ENCODE measurements at regions not wholly inside any gene's neighbourhood (a gene's known extent, or its start where the extent isn't known, plus 50 kb on each side); places are given as distances from the start of the nearest gene placed in this dataset.

DNA sequence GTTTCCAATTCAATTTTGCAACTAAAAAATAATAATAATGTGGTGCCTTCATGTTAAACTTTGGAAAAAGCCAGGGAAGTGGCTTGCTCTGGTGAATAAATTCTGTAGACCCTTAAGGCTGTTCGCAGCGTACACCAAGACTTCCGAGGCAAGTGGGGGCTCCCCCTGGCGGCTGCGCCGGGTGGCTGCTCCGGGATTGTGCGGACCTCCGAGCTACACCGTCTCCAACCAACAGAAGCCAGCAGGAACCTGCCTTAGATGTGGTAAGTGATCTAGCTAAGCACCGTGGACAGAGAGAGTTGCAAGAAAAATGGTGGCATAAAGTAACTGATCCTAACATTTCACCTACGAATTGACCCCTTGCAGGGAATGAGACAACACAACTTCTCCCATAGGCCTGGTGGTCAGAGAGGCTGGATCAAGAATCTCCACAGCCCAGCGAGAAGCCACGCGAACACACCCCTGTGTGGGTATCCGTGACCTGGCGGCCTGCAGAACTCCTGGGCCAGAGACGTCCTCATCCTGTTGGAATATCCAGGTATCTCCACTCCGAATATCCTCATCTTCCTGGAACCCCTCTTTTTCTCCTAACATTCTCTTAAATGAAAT lies 69.6 kb downstream of the TBXT start:
- peaks cover 8% of the 10 kb centered on the region for H3K9me3 ChIP-seq (ENCODE audit: control insufficient read depth, insufficient read depth, low read length)
- dilution Hi-C loops (cut with HindIII; ENCODE audit: low sequenced_read_pairs, unreplicated experiment), result loop anchor here (25.0 kb wide), 1 partner anchor 211 kb away; no protein-coding TSS in a partner anchor
- peak overlapping the region; percentile 35 for H3K4me3 ChIP-seq (ENCODE audit: insufficient read depth, low read depth, low read length)
- H2BK20ac ChIP-seq (ENCODE audit: low read depth, low read length), result no peak overlapping the region
- H3K23ac ChIP-seq (ENCODE audit: low read depth, low read length), result no peak overlapping the region
- ChIA-PET POLR2A (ENCODE audit: unreplicated experiment) (interaction anchor here (0.5 kb wide), 1 partner anchor 10 kb away, joined by 3 read pairs; no protein-coding TSS in a partner anchor), CTCF (interaction anchor here (0.6 to 3.7 kb wide), 14 partner anchors 8 to 222 kb away, joined by 3 to 35 read pairs (median 4); no protein-coding TSS in a partner anchor)
- H3K27ac ChIP-seq (ENCODE audit: insufficient read depth, low read length), result peak overlapping the region; percentile 21; the same call in 1 of the 2 replicates
- H3K14ac ChIP-seq (replicated peaks; ENCODE audit: low read depth, low read length), result no peak overlapping the region
- no peak overlapping the region for H4K91ac ChIP-seq (ENCODE audit: insufficient read depth, low read depth, low read length)
- intact Hi-C loops (cut with micrococcal nuclease), result loop anchor here (1.0 to 2.0 kb wide), 5 partner anchors 19 to 213 kb away; no protein-coding TSS in a partner anchor
- WGBS, 2 experiments (ENCODE audit: extremely low coverage in 2 of 2, insufficient read length in 1 of 2), result 87% methylated on average over 6 of the region's 19 CpGs; no CpG with 5 or more reads in 1 of the 2 experiments
- no TSS peak for BruUV-seq (replicated peaks)
- peak overlapping the region; percentile 53 for H3K4me2 ChIP-seq (ENCODE audit: low read depth, low read length)
- no peak overlapping the region for H2AK5ac ChIP-seq (ENCODE audit: low read depth, low read length)
- H3K18ac ChIP-seq (ENCODE audit: low read depth, low read length), result no peak overlapping the region
- peaks cover 5% of the 10 kb centered on the region for H3K27me3 ChIP-seq (ENCODE audit: control insufficient read depth, insufficient read depth, low read length)
- no peaks in the 10 kb centered on the region for H3K36me3 ChIP-seq (ENCODE audit: control insufficient read depth, insufficient read depth, low read length)
- peaks cover 2% of the 10 kb centered on the region; the same call in 1 of the 2 replicates for H3K4me1 ChIP-seq (ENCODE audit: control insufficient read depth, insufficient read depth, low read length)
- no peaks in the 10 kb centered on the region for H3K9me1 ChIP-seq (ENCODE audit: insufficient read depth, low read length)
- no peaks in the 10 kb centered on the region for H4K20me1 ChIP-seq (ENCODE audit: insufficient read depth, low read length)
- no peak overlapping the region for H2BK15ac ChIP-seq (ENCODE audit: low read depth, low read length)
- in situ Hi-C loops (cut with MboI; ENCODE audit: low sequenced_read_pairs), result loop anchor here (5.0 kb wide), 2 partner anchors 111 to 201 kb away; no protein-coding TSS in a partner anchor
- no peak overlapping the region for H3K4ac ChIP-seq (ENCODE audit: low read depth, low read length)
- no peak overlapping the region for H4K8ac ChIP-seq (ENCODE audit: low read depth in 2 of 2, low read length in 2 of 2)
- H2AK9ac ChIP-seq (replicated peaks; ENCODE audit: low read depth, low read length, poor library complexity), result no peak overlapping the region
- peak overlapping the region; percentile 16 for H2AFZ ChIP-seq (replicated peaks; ENCODE audit: low read length, poor library complexity)
- H2BK120ac ChIP-seq (ENCODE audit: low read depth, low read length), result no peak overlapping the region
- no peak overlapping the region for H2BK5ac ChIP-seq (ENCODE audit: low read depth, low read length, poor library complexity, severe bottlenecking)
- ATAC-seq (ENCODE audit: low read depth) (peak; percentile 99), DNase-seq (peak; percentile 82)
- H3K9ac ChIP-seq (ENCODE audit: low read depth, low read length), result peak overlapping the region; percentile 31; the same call in 1 of the 2 replicates
- no peaks in the 10 kb centered on the region for H3K79me1 ChIP-seq (ENCODE audit: low read depth in 1 of 2, low read length in 2 of 2)
- no peak overlapping the region for H4K5ac ChIP-seq (ENCODE audit: low read depth, low read length)
- no peak overlapping the region for H3K56ac ChIP-seq (ENCODE audit: extremely low read depth, insufficient read depth, low read length)
- TF ChIP-seq RAD21 (IDR thresholded peaks at IDR 0.05; ENCODE audit: low read length) (peak; percentile 95), MAZ (IDR thresholded peaks at IDR 0.05; ENCODE audit: borderline replicate concordance, low read depth, low read length) (no peak), CEBPB (IDR thresholded peaks at IDR 0.05; ENCODE audit: low read depth, low read length) (no peak), RCOR1 (IDR thresholded peaks at IDR 0.05; ENCODE audit: insufficient replicate concordance, low read length) (no peak), CHD1 (IDR thresholded peaks at IDR 0.05; ENCODE audit: low read depth, low read length) (0 out of 2 replicates have a peak, but pooled peaks have one; percentile 42), MXI1 (IDR thresholded peaks at IDR 0.05; ENCODE audit: borderline replicate concordance, low read depth, low read length) (no peak), BHLHE40 (IDR thresholded peaks at IDR 0.05; ENCODE audit: low read depth, low read length) (no peak), NFE2L2 (IDR thresholded peaks at IDR 0.05; ENCODE audit: low read depth, low read length) (no peak), MAFK (IDR thresholded peaks at IDR 0.05; ENCODE audit: low read depth, low read length) (no peak), POLR2A (IDR thresholded peaks at IDR 0.05; ENCODE audit: low read depth, low read length) (no peak), RFX5 (IDR thresholded peaks at IDR 0.05; ENCODE audit: low read depth, low read length) (no peak), FOS (IDR thresholded peaks at IDR 0.05; ENCODE audit: low read depth, low read length) (no peak)
- TF ChIP-seq, protein P1, sequence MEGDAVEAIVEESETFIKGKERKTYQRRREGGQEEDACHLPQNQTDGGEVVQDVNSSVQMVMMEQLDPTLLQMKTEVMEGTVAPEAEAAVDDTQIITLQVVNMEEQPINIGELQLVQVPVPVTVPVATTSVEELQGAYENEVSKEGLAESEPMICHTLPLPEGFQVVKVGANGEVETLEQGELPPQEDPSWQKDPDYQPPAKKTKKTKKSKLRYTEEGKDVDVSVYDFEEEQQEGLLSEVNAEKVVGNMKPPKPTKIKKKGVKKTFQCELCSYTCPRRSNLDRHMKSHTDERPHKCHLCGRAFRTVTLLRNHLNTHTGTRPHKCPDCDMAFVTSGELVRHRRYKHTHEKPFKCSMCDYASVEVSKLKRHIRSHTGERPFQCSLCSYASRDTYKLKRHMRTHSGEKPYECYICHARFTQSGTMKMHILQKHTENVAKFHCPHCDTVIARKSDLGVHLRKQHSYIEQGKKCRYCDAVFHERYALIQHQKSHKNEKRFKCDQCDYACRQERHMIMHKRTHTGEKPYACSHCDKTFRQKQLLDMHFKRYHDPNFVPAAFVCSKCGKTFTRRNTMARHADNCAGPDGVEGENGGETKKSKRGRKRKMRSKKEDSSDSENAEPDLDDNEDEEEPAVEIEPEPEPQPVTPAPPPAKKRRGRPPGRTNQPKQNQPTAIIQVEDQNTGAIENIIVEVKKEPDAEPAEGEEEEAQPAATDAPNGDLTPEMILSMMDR (conservative IDR thresholded peaks at IDR 0.05; ENCODE audit: low read depth, low read length), result peak; percentile 95
- TF ChIP-seq, protein P2, sequence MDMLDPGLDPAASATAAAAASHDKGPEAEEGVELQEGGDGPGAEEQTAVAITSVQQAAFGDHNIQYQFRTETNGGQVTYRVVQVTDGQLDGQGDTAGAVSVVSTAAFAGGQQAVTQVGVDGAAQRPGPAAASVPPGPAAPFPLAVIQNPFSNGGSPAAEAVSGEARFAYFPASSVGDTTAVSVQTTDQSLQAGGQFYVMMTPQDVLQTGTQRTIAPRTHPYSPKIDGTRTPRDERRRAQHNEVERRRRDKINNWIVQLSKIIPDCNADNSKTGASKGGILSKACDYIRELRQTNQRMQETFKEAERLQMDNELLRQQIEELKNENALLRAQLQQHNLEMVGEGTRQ (IDR thresholded peaks at IDR 0.05; ENCODE audit: low read depth, low read length), result no peak
- TF ChIP-seq, protein P3, sequence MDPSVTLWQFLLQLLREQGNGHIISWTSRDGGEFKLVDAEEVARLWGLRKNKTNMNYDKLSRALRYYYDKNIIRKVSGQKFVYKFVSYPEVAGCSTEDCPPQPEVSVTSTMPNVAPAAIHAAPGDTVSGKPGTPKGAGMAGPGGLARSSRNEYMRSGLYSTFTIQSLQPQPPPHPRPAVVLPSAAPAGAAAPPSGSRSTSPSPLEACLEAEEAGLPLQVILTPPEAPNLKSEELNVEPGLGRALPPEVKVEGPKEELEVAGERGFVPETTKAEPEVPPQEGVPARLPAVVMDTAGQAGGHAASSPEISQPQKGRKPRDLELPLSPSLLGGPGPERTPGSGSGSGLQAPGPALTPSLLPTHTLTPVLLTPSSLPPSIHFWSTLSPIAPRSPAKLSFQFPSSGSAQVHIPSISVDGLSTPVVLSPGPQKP (IDR thresholded peaks at IDR 0.05; ENCODE audit: borderline replicate concordance, low read depth, low read length), result no peak
